ENCODE measurements at regions not wholly inside any gene's neighbourhood (a gene's known extent, or its start where the extent isn't known, plus 50 kb on each side); places are given as distances from the start of the nearest gene placed in this dataset.

GRCh38 chr4:183831683-183832082 lies 73.4 kb upstream of the STOX2 start:
- Histone ChIP-seq H2BK12ac (ENCODE audit: low read length) (no peak overlapping the region), H2BK5ac (ENCODE audit: low read length) (no peak overlapping the region), H3K27ac (replicated peaks; ENCODE audit: low read length) (no peak overlapping the region), H2AFZ (ENCODE audit: low read length) (no peak overlapping the region), H3K36me3 (replicated peaks in 1 of 2; ENCODE audit: control insufficient read depth in 2 of 2, insufficient read depth in 2 of 2, low read length in 2 of 2) (no peaks in the 10 kb centered on the region), H4K91ac (ENCODE audit: low read depth, low read length, poor library complexity) (no peak overlapping the region), H3K4me2 (ENCODE audit: insufficient read depth, low read length, poor library complexity, severe bottlenecking) (no peak overlapping the region), H2AK5ac (ENCODE audit: low read depth, low read length) (no peak overlapping the region), H3K18ac (ENCODE audit: low read length) (no peak overlapping the region), H3K4me1 (ENCODE audit: control insufficient read depth in 2 of 2, insufficient read depth in 1 of 2, low read depth in 1 of 2, low read length in 2 of 2) (no peaks in the 10 kb centered on the region), H2BK15ac (ENCODE audit: low read length) (no peak overlapping the region), H3K9ac (ENCODE audit: low read depth, low read length, poor library complexity) (no peak overlapping the region), H3K79me1 (ENCODE audit: low read depth, low read length) (no peaks in the 10 kb centered on the region), H2BK120ac (ENCODE audit: low read depth, low read length) (no peak overlapping the region), H3K27me3 (ENCODE audit: control insufficient read depth in 3 of 3, insufficient read depth in 3 of 3, low read depth in 1 of 3, low read length in 3 of 3) (peaks cover 0 to 12% (median 0%) of the 10 kb centered on the region in 3 experiments), H3K14ac (ENCODE audit: low read length) (no peak overlapping the region), H4K8ac (ENCODE audit: low read depth, low read length) (no peak overlapping the region), H3K4ac (ENCODE audit: low read length) (no peak overlapping the region), H3K9me3 (replicated peaks in 1 of 2; ENCODE audit: control insufficient read depth in 2 of 2, insufficient read depth in 1 of 2, low read depth in 1 of 2, low read length in 2 of 2) (no peaks in the 10 kb centered on the region), H3K4me3 (ENCODE audit: low read length in 2 of 2) (no peak overlapping the region), H3K23ac (ENCODE audit: low read depth, low read length, poor library complexity) (no peak overlapping the region)
- WGBS, 2 donors (ENCODE audit: extremely low coverage in 2 of 2, insufficient read length in 2 of 2, insufficient replicate concordance in 1 of 2): no CpG with 5 or more reads among the region's 5 CpGs
- DNase-seq (ENCODE audit: low spot score): no peak

- Histone ChIP-seq H2AK5ac (ENCODE audit: low read depth, low read length) (no peak overlapping the region), H3K27ac (replicated peaks; ENCODE audit: low read length) (no peak overlapping the region), H2AFZ (ENCODE audit: low read length) (no peak overlapping the region), H3K14ac (ENCODE audit: low read length) (no peak overlapping the region), H3K9ac (ENCODE audit: low read depth, low read length, poor library complexity) (no peak overlapping the region), H4K8ac (ENCODE audit: low read depth, low read length) (no peak overlapping the region), H3K18ac (ENCODE audit: low read length) (no peak overlapping the region), H3K4me1 (ENCODE audit: control insufficient read depth in 2 of 2, insufficient read depth in 1 of 2, low read depth in 1 of 2, low read length in 2 of 2) (no peaks in the 10 kb centered on the region), H2BK12ac (ENCODE audit: low read length) (no peak overlapping the region), H3K4ac (ENCODE audit: low read length) (no peak overlapping the region), H3K4me3 (ENCODE audit: low read length in 2 of 2) (no peak overlapping the region), H4K91ac (ENCODE audit: low read depth, low read length, poor library complexity) (no peak overlapping the region), H3K23ac (ENCODE audit: low read depth, low read length, poor library complexity) (no peak overlapping the region), H2BK15ac (ENCODE audit: low read length) (no peak overlapping the region), H3K79me1 (ENCODE audit: low read depth, low read length) (no peaks in the 10 kb centered on the region), H3K4me2 (ENCODE audit: insufficient read depth, low read length, poor library complexity, severe bottlenecking) (no peak overlapping the region), H3K9me3 (replicated peaks in 1 of 2; ENCODE audit: control insufficient read depth in 2 of 2, insufficient read depth in 1 of 2, low read depth in 1 of 2, low read length in 2 of 2) (no peaks in the 10 kb centered on the region), H3K36me3 (replicated peaks in 1 of 2; ENCODE audit: control insufficient read depth in 2 of 2, insufficient read depth in 2 of 2, low read length in 2 of 2) (no peaks in the 10 kb centered on the region), H2BK120ac (ENCODE audit: low read depth, low read length) (no peak overlapping the region), H2BK5ac (ENCODE audit: low read length) (no peak overlapping the region), H3K27me3 (ENCODE audit: control insufficient read depth in 3 of 3, insufficient read depth in 3 of 3, low read depth in 1 of 3, low read length in 3 of 3) (peaks cover 0 to 9% (median 0%) of the 10 kb centered on the region in 3 experiments)
- no CpG with 5 or more reads among the region's 9 CpGs for WGBS, 2 donors (ENCODE audit: extremely low coverage in 2 of 2, insufficient read length in 2 of 2, insufficient replicate concordance in 1 of 2)
- no peak for DNase-seq (ENCODE audit: low spot score)
These were observed 72.2 kb upstream of the STOX2 start for GRCh38 chr4:183832776-183833450.

GRCh38 chr4:183834252-183834651 lies 70.9 kb upstream of the STOX2 start:
- Histone ChIP-seq H3K4me2 (ENCODE audit: insufficient read depth, low read length, poor library complexity, severe bottlenecking) (no peak overlapping the region), H2BK5ac (ENCODE audit: low read length) (no peak overlapping the region), H2BK120ac (ENCODE audit: low read depth, low read length) (no peak overlapping the region), H3K23ac (ENCODE audit: low read depth, low read length, poor library complexity) (no peak overlapping the region), H4K91ac (ENCODE audit: low read depth, low read length, poor library complexity) (no peak overlapping the region), H3K27ac (replicated peaks; ENCODE audit: low read length) (no peak overlapping the region), H3K9me3 (replicated peaks in 1 of 2; ENCODE audit: control insufficient read depth in 2 of 2, insufficient read depth in 1 of 2, low read depth in 1 of 2, low read length in 2 of 2) (no peaks in the 10 kb centered on the region), H3K9ac (ENCODE audit: low read depth, low read length, poor library complexity) (no peak overlapping the region), H3K36me3 (replicated peaks in 1 of 2; ENCODE audit: control insufficient read depth in 2 of 2, insufficient read depth in 2 of 2, low read length in 2 of 2) (no peaks in the 10 kb centered on the region), H3K79me1 (ENCODE audit: low read depth, low read length) (no peaks in the 10 kb centered on the region), H3K18ac (ENCODE audit: low read length) (no peak overlapping the region), H3K4ac (ENCODE audit: low read length) (no peak overlapping the region), H3K4me3 (ENCODE audit: low read length in 2 of 2) (no peak overlapping the region), H2AK5ac (ENCODE audit: low read depth, low read length) (no peak overlapping the region), H2AFZ (ENCODE audit: low read length) (no peak overlapping the region), H3K4me1 (ENCODE audit: control insufficient read depth in 2 of 2, insufficient read depth in 1 of 2, low read depth in 1 of 2, low read length in 2 of 2) (no peaks in the 10 kb centered on the region), H3K14ac (ENCODE audit: low read length) (no peak overlapping the region), H4K8ac (ENCODE audit: low read depth, low read length) (no peak overlapping the region), H3K27me3 (ENCODE audit: control insufficient read depth in 3 of 3, insufficient read depth in 3 of 3, low read depth in 1 of 3, low read length in 3 of 3) (no peaks in the 10 kb centered on the region), H2BK15ac (ENCODE audit: low read length) (no peak overlapping the region), H2BK12ac (ENCODE audit: low read length) (no peak overlapping the region)
- DNase-seq (ENCODE audit: low spot score): no peak
- no CpG with 5 or more reads among the region's 9 CpGs for WGBS, 2 donors (ENCODE audit: extremely low coverage in 2 of 2, insufficient read length in 2 of 2, insufficient replicate concordance in 1 of 2)

GRCh38 chr4:183837222-183837621 lies 67.9 kb upstream of the STOX2 start:
- Histone ChIP-seq H3K9ac (ENCODE audit: low read depth, low read length, poor library complexity) (no peak overlapping the region), H2BK15ac (ENCODE audit: low read length) (no peak overlapping the region), H2AFZ (ENCODE audit: low read length) (no peak overlapping the region), H3K23ac (ENCODE audit: low read depth, low read length, poor library complexity) (no peak overlapping the region), H3K14ac (ENCODE audit: low read length) (no peak overlapping the region), H3K36me3 (replicated peaks in 1 of 2; ENCODE audit: control insufficient read depth in 2 of 2, insufficient read depth in 2 of 2, low read length in 2 of 2) (no peaks in the 10 kb centered on the region), H3K9me3 (replicated peaks in 1 of 2; ENCODE audit: control insufficient read depth in 2 of 2, insufficient read depth in 1 of 2, low read depth in 1 of 2, low read length in 2 of 2) (no peaks in the 10 kb centered on the region), H2BK12ac (ENCODE audit: low read length) (no peak overlapping the region), H3K4me2 (ENCODE audit: insufficient read depth, low read length, poor library complexity, severe bottlenecking) (no peak overlapping the region), H2BK120ac (ENCODE audit: low read depth, low read length) (no peak overlapping the region), H3K4ac (ENCODE audit: low read length) (no peak overlapping the region), H3K27ac (replicated peaks; ENCODE audit: low read length) (no peak overlapping the region), H3K79me1 (ENCODE audit: low read depth, low read length) (no peaks in the 10 kb centered on the region), H3K18ac (ENCODE audit: low read length) (no peak overlapping the region), H2BK5ac (ENCODE audit: low read length) (no peak overlapping the region), H4K91ac (ENCODE audit: low read depth, low read length, poor library complexity) (no peak overlapping the region), H3K27me3 (ENCODE audit: control insufficient read depth in 3 of 3, insufficient read depth in 3 of 3, low read depth in 1 of 3, low read length in 3 of 3) (no peaks in the 10 kb centered on the region), H4K8ac (ENCODE audit: low read depth, low read length) (no peak overlapping the region), H3K4me1 (ENCODE audit: control insufficient read depth in 2 of 2, insufficient read depth in 1 of 2, low read depth in 1 of 2, low read length in 2 of 2) (no peaks in the 10 kb centered on the region), H2AK5ac (ENCODE audit: low read depth, low read length) (no peak overlapping the region), H3K4me3 (ENCODE audit: low read length in 2 of 2) (no peak overlapping the region)
- no peak for DNase-seq (ENCODE audit: low spot score)
- WGBS, 2 donors (ENCODE audit: extremely low coverage in 2 of 2, insufficient read length in 2 of 2, insufficient replicate concordance in 1 of 2): no CpG with 5 or more reads among the region's 5 CpGs

Data from neuronal stem cell (in vitro differentiated cells).